OCI-LY1 (cell line): ENCODE measurements at regions not wholly inside any gene's neighbourhood (a gene's known extent, or its start where the extent isn't known, plus 50 kb on each side); places are given as distances from the start of the nearest gene placed in this dataset.

Experiments
- CTCF ChIP-seq: fragments of 200-600 bp; sonication (generic), shearing (Covaris generic); IDR thresholded peaks from 2 replicates; pipeline ENCODE4 v1.5.1; 2017; ENCODE audit warnings: mild to moderate bottlenecking, antibody characterized with exemption, low read length, moderate library complexity, mixed read lengths
- EZH2 ChIP-seq: fragments of 200-600 bp; sonication (generic), shearing (Covaris generic); IDR thresholded peaks from 2 replicates; pipeline ENCODE4 v1.8.0; 2017; ENCODE audit warnings: borderline replicate concordance, mixed run types, mild to moderate bottlenecking, antibody characterized with exemption, low read length, moderate library complexity, mixed read lengths

- TF ChIP-seq EZH2 (no peak), CTCF (no peak)
These were observed 877.3 kb downstream of the BRD1 start for GRCh38 chr22:48950151-48950915.
